Chondrocyte (in vitro differentiated cells): ENCODE measurements at regions not wholly inside any gene's neighbourhood (a gene's known extent, or its start where the extent isn't known, plus 50 kb on each side); places are given as distances from the start of the nearest gene placed in this dataset.

ENCODE experiments used
- DNase-seq: peaks from one replicate; pipeline ENCODE4 v3.0.0; 2021; ENCODE audit warnings: mixed read lengths, low spot score
- H3K27ac Mint-ChIP-seq: one replicate; pipeline ENCODE4 v1.8.0; 2021; ENCODE audit warnings: mild to moderate bottlenecking, moderate library complexity, mixed read lengths; ENCODE audit not compliant: unreplicated experiment
- H3K27me3 Mint-ChIP-seq: 2 replicates; pipeline ENCODE4 v1.8.0; 2021; ENCODE audit warnings: low read depth, mixed read lengths
- H3K36me3 Mint-ChIP-seq: 2 replicates; pipeline ENCODE4 v1.8.0; 2021; ENCODE audit warnings: low read depth, mixed read lengths
- H3K4me1 Mint-ChIP-seq: 2 replicates; pipeline ENCODE4 v1.8.0; 2021; ENCODE audit warnings: low read depth, mild to moderate bottlenecking, mixed read lengths
- H3K4me3 Mint-ChIP-seq: one replicate; pipeline ENCODE4 v1.8.0; 2021; ENCODE audit warnings: mild to moderate bottlenecking, moderate library complexity, mixed read lengths; ENCODE audit not compliant: unreplicated experiment
- H3K9me3 Mint-ChIP-seq: 2 replicates; pipeline ENCODE4 v1.8.0; 2021; ENCODE audit warnings: low read depth, mixed read lengths
- TF ChIP-seq, protein P1 (sequence below): fragments of 200-600 bp; sonication (generic); IDR thresholded peaks from 2 replicates; pipeline ENCODE4 v1.5.0; 2021; ENCODE audit warnings: antibody characterized with exemption, mild to moderate bottlenecking, moderate library complexity

DNA sequence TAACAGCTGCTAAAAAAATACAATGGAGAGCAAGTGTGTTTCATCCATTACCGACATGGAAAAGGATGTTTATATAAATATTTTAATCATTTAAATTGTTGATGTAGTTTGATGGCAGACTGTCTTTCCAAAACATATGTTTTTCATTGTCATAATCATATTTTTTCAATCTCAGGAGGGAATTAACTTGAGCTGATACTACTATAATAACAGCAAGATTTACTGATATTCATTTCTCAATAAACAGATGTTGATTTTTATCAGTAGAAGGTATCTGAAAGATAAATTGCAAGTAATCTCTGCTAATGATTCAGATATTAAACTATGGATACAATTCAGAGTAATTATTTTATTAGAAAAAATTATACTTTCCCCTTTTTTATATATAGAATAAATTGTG lies 274.9 kb upstream of the TMEFF2 start:
- peaks cover 22% of the 10 kb centered on the region for H3K27me3 Mint-ChIP-seq
- H3K4me3 Mint-ChIP-seq, result no peak overlapping the region
- no peak for DNase-seq
- TF ChIP-seq, protein P1, sequence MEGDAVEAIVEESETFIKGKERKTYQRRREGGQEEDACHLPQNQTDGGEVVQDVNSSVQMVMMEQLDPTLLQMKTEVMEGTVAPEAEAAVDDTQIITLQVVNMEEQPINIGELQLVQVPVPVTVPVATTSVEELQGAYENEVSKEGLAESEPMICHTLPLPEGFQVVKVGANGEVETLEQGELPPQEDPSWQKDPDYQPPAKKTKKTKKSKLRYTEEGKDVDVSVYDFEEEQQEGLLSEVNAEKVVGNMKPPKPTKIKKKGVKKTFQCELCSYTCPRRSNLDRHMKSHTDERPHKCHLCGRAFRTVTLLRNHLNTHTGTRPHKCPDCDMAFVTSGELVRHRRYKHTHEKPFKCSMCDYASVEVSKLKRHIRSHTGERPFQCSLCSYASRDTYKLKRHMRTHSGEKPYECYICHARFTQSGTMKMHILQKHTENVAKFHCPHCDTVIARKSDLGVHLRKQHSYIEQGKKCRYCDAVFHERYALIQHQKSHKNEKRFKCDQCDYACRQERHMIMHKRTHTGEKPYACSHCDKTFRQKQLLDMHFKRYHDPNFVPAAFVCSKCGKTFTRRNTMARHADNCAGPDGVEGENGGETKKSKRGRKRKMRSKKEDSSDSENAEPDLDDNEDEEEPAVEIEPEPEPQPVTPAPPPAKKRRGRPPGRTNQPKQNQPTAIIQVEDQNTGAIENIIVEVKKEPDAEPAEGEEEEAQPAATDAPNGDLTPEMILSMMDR, result no peak
- no peak overlapping the region for H3K27ac Mint-ChIP-seq
- no peaks in the 10 kb centered on the region for H3K4me1 Mint-ChIP-seq
- no peaks in the 10 kb centered on the region for H3K36me3 Mint-ChIP-seq
- H3K9me3 Mint-ChIP-seq, result peaks cover 12% of the 10 kb centered on the region

DNA sequence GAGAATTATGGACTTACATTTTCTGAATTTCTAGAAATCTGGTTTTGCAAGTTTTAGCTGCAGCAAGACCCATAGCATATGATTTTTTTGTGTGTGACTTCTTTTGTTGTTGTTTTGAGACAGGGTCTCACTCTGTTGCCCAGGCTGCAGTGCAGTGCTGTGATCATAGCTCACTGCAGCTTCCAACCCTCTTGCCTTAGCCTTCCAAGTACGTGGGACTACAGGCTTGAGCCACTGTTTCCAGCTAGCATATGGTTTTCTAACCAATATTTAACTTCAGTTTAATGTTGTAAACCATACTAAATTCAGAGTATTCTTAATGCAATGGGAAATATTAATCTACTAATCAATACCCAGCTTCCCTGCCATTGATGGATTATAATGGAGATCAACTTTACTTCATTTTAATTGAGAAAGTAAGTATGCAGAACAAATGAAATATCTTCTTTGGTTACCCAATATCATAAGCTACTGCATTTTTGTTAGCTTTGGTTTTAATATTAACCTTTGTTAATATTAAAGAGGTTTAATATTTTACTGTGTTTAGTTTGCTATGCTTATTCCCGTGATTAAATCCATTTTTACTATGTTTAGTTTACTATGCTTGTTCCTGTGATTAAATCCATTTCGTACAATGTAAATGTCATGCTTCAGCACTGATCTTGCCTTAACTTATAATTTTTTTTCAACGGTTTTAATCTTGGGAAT lies 273.4 kb upstream of the TMEFF2 start:
- no peak for DNase-seq
- H3K27me3 Mint-ChIP-seq, result peaks cover 22% of the 10 kb centered on the region
- no peaks in the 10 kb centered on the region for H3K9me3 Mint-ChIP-seq
- H3K36me3 Mint-ChIP-seq, result no peaks in the 10 kb centered on the region
- H3K4me1 Mint-ChIP-seq, result no peaks in the 10 kb centered on the region
- H3K27ac Mint-ChIP-seq, result no peak overlapping the region
- TF ChIP-seq, protein P1, result no peak
- no peak overlapping the region for H3K4me3 Mint-ChIP-seq

DNA sequence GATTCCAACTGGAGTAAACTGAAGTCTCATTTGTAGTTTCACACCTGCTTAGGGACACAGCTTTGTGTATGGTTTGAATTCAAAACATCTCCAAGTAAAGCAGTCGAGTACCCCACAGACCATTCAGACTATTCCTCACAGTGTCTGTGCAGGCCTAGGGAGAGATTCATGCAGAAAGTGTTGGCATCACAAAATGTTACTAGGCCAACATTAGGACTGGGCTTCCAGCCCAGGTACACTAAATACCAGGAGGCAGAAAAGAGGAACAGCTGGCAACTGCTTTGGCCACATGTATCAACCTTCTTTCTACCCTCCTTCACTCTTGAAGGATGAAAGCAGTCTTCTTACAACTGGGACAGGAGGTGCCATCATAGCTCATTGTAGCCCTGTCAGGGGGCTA lies 270.4 kb upstream of the TMEFF2 start:
- Mint-ChIP-seq H3K27ac (no peak overlapping the region), H3K9me3 (no peaks in the 10 kb centered on the region), H3K4me3 (no peak overlapping the region), H3K4me1 (no peaks in the 10 kb centered on the region), H3K36me3 (no peaks in the 10 kb centered on the region), H3K27me3 (peaks cover 13% of the 10 kb centered on the region)
- TF ChIP-seq, protein P1, result no peak
- no peak for DNase-seq

DNA sequence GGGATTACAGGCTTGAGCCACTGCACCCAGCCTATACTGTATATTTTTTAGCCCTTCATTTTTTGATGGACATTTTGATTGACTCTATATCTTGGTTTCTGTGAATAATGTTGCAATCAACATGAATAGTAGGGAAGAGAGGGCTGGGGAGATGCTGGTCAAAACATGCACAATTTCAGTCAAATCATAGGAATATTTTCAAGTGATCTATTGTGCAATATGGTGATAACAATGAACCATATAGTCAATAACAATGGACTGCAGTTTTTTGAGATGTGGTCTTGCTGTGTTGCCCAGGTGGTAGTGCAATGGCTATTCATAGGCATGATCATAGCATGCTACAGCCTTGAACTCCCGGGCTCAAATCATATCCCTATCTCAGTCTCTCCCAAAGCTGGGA lies 264.7 kb upstream of the TMEFF2 start:
- Mint-ChIP-seq H3K9me3 (no peaks in the 10 kb centered on the region), H3K4me1 (no peaks in the 10 kb centered on the region), H3K4me3 (no peak overlapping the region), H3K27ac (no peak overlapping the region), H3K36me3 (no peaks in the 10 kb centered on the region), H3K27me3 (peaks cover 3% of the 10 kb centered on the region)
- TF ChIP-seq, protein P1, result no peak
- DNase-seq, result no peak

DNA sequence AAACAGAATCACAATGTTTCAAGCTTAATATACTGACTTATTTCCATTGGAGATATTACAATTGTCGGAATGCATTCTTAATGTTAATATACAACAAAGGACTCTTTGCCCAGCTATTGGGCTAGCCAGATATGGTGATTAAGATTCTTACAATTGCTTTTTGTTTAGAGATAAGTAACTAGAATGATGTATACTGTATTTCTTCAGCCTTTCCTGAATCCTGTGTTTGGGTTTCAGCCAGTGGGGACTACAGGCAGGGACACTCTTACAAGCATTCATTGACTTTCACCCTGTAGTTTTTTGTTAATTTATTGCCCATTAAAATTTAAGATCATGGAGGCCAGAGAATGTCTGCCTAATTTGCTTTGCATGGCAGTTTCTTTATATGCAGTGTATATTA lies 254.1 kb upstream of the TMEFF2 start:
- TF ChIP-seq, protein P1, result no peak
- no peaks in the 10 kb centered on the region for H3K36me3 Mint-ChIP-seq
- H3K27ac Mint-ChIP-seq, result no peak overlapping the region
- peaks cover 9% of the 10 kb centered on the region for H3K27me3 Mint-ChIP-seq
- H3K9me3 Mint-ChIP-seq, result no peaks in the 10 kb centered on the region
- H3K4me3 Mint-ChIP-seq, result no peak overlapping the region
- DNase-seq, result no peak
- H3K4me1 Mint-ChIP-seq, result no peaks in the 10 kb centered on the region
